ENCODE measurements at regions not wholly inside any gene's neighbourhood (a gene's known extent, or its start where the extent isn't known, plus 50 kb on each side); places are given as distances from the start of the nearest gene placed in this dataset.
"Not testable (repeated sequence)": the region's sequence is repeated elsewhere in the genome, so short reads cannot be mapped to it uniquely, and the experiment has no call there.

GRCh38 chr15:35271371-35272043 is 186.4 kb upstream of the NANOGP8 start:
- Mint-ChIP-seq H3K4me1 (ENCODE audit: low read depth) (no peaks in the 10 kb centered on the region), H3K27ac (no peak overlapping the region), H3K27me3 (ENCODE audit: low read depth) (no peaks in the 10 kb centered on the region), H3K36me3 (ENCODE audit: low read depth) (no peaks in the 10 kb centered on the region), H3K4me3 (no peak overlapping the region), H3K9me3 (ENCODE audit: insufficient read depth) (no peaks in the 10 kb centered on the region)
- no peak for DNase-seq
- ATAC-seq, result no peak
- CTCF ChIA-PET, result no interaction called here
- POLR2A ChIA-PET, result no interaction called here

GRCh38 chr15:35260941-35261340 is 175.8 kb upstream of the NANOGP8 start:
- Mint-ChIP-seq H3K4me1 (ENCODE audit: low read depth) (no peaks in the 10 kb centered on the region), H3K4me3 (no peak overlapping the region), H3K27me3 (ENCODE audit: low read depth) (no peaks in the 10 kb centered on the region), H3K27ac (no peak overlapping the region), H3K9me3 (ENCODE audit: insufficient read depth) (no peaks in the 10 kb centered on the region), H3K36me3 (ENCODE audit: low read depth) (no peaks in the 10 kb centered on the region)
- ChIA-PET POLR2A (no interaction called here), CTCF (no interaction called here)
- DNase-seq (no peak), ATAC-seq (no peak)

- H3K27me3 Mint-ChIP-seq (ENCODE audit: low read depth); H3K4me3 Mint-ChIP-seq; H3K4me1 Mint-ChIP-seq (ENCODE audit: low read depth); H3K36me3 Mint-ChIP-seq (ENCODE audit: low read depth); POLR2A ChIA-PET; H3K9me3 Mint-ChIP-seq (ENCODE audit: insufficient read depth); H3K27ac Mint-ChIP-seq; DNase-seq; ATAC-seq; CTCF ChIA-PET: not testable (repeated sequence)
Observed at GRCh38 chr15:35260274-35260673, 175.2 kb upstream of the NANOGP8 start.

GRCh38 chr15:35256551-35256950 is 171.5 kb upstream of the NANOGP8 start:
- ATAC-seq (no peak), DNase-seq (no peak)
- POLR2A ChIA-PET, result no interaction called here
- CTCF ChIA-PET, result no interaction called here
- H3K9me3 Mint-ChIP-seq (ENCODE audit: insufficient read depth), result no peaks in the 10 kb centered on the region
- no peak overlapping the region for H3K4me3 Mint-ChIP-seq
- H3K27ac Mint-ChIP-seq, result no peak overlapping the region
- H3K27me3 Mint-ChIP-seq (ENCODE audit: low read depth), result no peaks in the 10 kb centered on the region
- no peaks in the 10 kb centered on the region for H3K36me3 Mint-ChIP-seq (ENCODE audit: low read depth)
- no peaks in the 10 kb centered on the region for H3K4me1 Mint-ChIP-seq (ENCODE audit: low read depth)

- H3K27ac Mint-ChIP-seq, result no peak overlapping the region
- ATAC-seq, result no peak
- no peak overlapping the region for H3K4me3 Mint-ChIP-seq
- H3K27me3 Mint-ChIP-seq (ENCODE audit: low read depth), result no peaks in the 10 kb centered on the region
- H3K4me1 Mint-ChIP-seq (ENCODE audit: low read depth), result no peaks in the 10 kb centered on the region
- DNase-seq, result no peak
- CTCF ChIA-PET, result no interaction called here
- H3K9me3 Mint-ChIP-seq (ENCODE audit: insufficient read depth), result no peaks in the 10 kb centered on the region
- H3K36me3 Mint-ChIP-seq (ENCODE audit: low read depth), result no peaks in the 10 kb centered on the region
- POLR2A ChIA-PET, result no interaction called here
Observed at GRCh38 chr15:35256141-35256540, 171.0 kb upstream of the NANOGP8 start.

- H3K36me3 Mint-ChIP-seq (ENCODE audit: low read depth); DNase-seq; H3K27ac Mint-ChIP-seq; CTCF ChIA-PET; ATAC-seq; H3K4me3 Mint-ChIP-seq; H3K4me1 Mint-ChIP-seq (ENCODE audit: low read depth); H3K27me3 Mint-ChIP-seq (ENCODE audit: low read depth); H3K9me3 Mint-ChIP-seq (ENCODE audit: insufficient read depth); POLR2A ChIA-PET: not testable (repeated sequence)
Observed at GRCh38 chr15:35254908-35255307, 169.8 kb upstream of the NANOGP8 start.

- no peaks in the 10 kb centered on the region for H3K27me3 Mint-ChIP-seq (ENCODE audit: low read depth)
- no peak overlapping the region for H3K27ac Mint-ChIP-seq
- no peak overlapping the region for H3K4me3 Mint-ChIP-seq
- CTCF ChIA-PET, result no interaction called here
- no peaks in the 10 kb centered on the region for H3K4me1 Mint-ChIP-seq (ENCODE audit: low read depth)
- ATAC-seq (no peak), DNase-seq (no peak)
- H3K9me3 Mint-ChIP-seq (ENCODE audit: insufficient read depth), result no peaks in the 10 kb centered on the region
- POLR2A ChIA-PET, result no interaction called here
- H3K36me3 Mint-ChIP-seq (ENCODE audit: low read depth), result no peaks in the 10 kb centered on the region
Observed at GRCh38 chr15:35254062-35254461, 169.0 kb upstream of the NANOGP8 start.

- no peaks in the 10 kb centered on the region for H3K4me1 Mint-ChIP-seq (ENCODE audit: low read depth)
- ChIA-PET POLR2A (no interaction called here), CTCF (no interaction called here)
- DNase-seq (no peak), ATAC-seq (no peak)
- H3K4me3 Mint-ChIP-seq, result no peak overlapping the region
- no peak overlapping the region for H3K27ac Mint-ChIP-seq
- no peaks in the 10 kb centered on the region for H3K36me3 Mint-ChIP-seq (ENCODE audit: low read depth)
- H3K27me3 Mint-ChIP-seq (ENCODE audit: low read depth), result no peaks in the 10 kb centered on the region
- no peaks in the 10 kb centered on the region for H3K9me3 Mint-ChIP-seq (ENCODE audit: insufficient read depth)
Observed at GRCh38 chr15:35252351-35252865, 167.3 kb upstream of the NANOGP8 start.

- no peaks in the 10 kb centered on the region for H3K4me1 Mint-ChIP-seq (ENCODE audit: low read depth)
- H3K36me3 Mint-ChIP-seq (ENCODE audit: low read depth), result no peaks in the 10 kb centered on the region
- H3K9me3 Mint-ChIP-seq (ENCODE audit: insufficient read depth), result no peaks in the 10 kb centered on the region
- ChIA-PET POLR2A (no interaction called here), CTCF (no interaction called here)
- H3K27me3 Mint-ChIP-seq (ENCODE audit: low read depth), result no peaks in the 10 kb centered on the region
- H3K4me3 Mint-ChIP-seq, result no peak overlapping the region
- H3K27ac Mint-ChIP-seq, result no peak overlapping the region
- DNase-seq (no peak), ATAC-seq (no peak)
Observed at GRCh38 chr15:35247150-35247549, 162.1 kb upstream of the NANOGP8 start.

- H3K4me1 Mint-ChIP-seq (ENCODE audit: low read depth), result no peaks in the 10 kb centered on the region
- ChIA-PET CTCF (no interaction called here), POLR2A (no interaction called here)
- ATAC-seq (no peak), DNase-seq (no peak)
- H3K27ac Mint-ChIP-seq, result no peak overlapping the region
- no peaks in the 10 kb centered on the region for H3K36me3 Mint-ChIP-seq (ENCODE audit: low read depth)
- H3K27me3 Mint-ChIP-seq (ENCODE audit: low read depth), result no peaks in the 10 kb centered on the region
- H3K9me3 Mint-ChIP-seq (ENCODE audit: insufficient read depth), result no peaks in the 10 kb centered on the region
- H3K4me3 Mint-ChIP-seq, result no peak overlapping the region
Observed at GRCh38 chr15:35246451-35246850, 161.4 kb upstream of the NANOGP8 start.

- H3K4me1 Mint-ChIP-seq (ENCODE audit: low read depth); H3K36me3 Mint-ChIP-seq (ENCODE audit: low read depth); ATAC-seq; H3K4me3 Mint-ChIP-seq; H3K9me3 Mint-ChIP-seq (ENCODE audit: insufficient read depth); POLR2A ChIA-PET; CTCF ChIA-PET; H3K27me3 Mint-ChIP-seq (ENCODE audit: low read depth); DNase-seq; H3K27ac Mint-ChIP-seq: not testable (repeated sequence)
Observed at GRCh38 chr15:35245681-35246080, 160.6 kb upstream of the NANOGP8 start.

- Mint-ChIP-seq H3K27me3 (ENCODE audit: low read depth) (no peaks in the 10 kb centered on the region), H3K9me3 (ENCODE audit: insufficient read depth) (no peaks in the 10 kb centered on the region), H3K4me1 (ENCODE audit: low read depth) (no peaks in the 10 kb centered on the region), H3K36me3 (ENCODE audit: low read depth) (no peaks in the 10 kb centered on the region), H3K4me3 (no peak overlapping the region), H3K27ac (no peak overlapping the region)
- ChIA-PET POLR2A (no interaction called here), CTCF (no interaction called here)
- DNase-seq (no peak), ATAC-seq (no peak)
Observed at GRCh38 chr15:35244227-35244626, 159.1 kb upstream of the NANOGP8 start.

GRCh38 chr15:35243758-35244157 is 158.7 kb upstream of the NANOGP8 start:
- H3K9me3 Mint-ChIP-seq (ENCODE audit: insufficient read depth), result no peaks in the 10 kb centered on the region
- no peak overlapping the region for H3K4me3 Mint-ChIP-seq
- ChIA-PET POLR2A (no interaction called here), CTCF (no interaction called here)
- H3K4me1 Mint-ChIP-seq (ENCODE audit: low read depth), result no peaks in the 10 kb centered on the region
- DNase-seq (no peak), ATAC-seq (no peak)
- no peak overlapping the region for H3K27ac Mint-ChIP-seq
- H3K36me3 Mint-ChIP-seq (ENCODE audit: low read depth), result no peaks in the 10 kb centered on the region
- H3K27me3 Mint-ChIP-seq (ENCODE audit: low read depth), result no peaks in the 10 kb centered on the region

All from activated CD8-positive, alpha-beta T cell treated with anti-CD3 and anti-CD28 coated beads, Interleukin-2, amount 10 ng/mL, durations not matched to agents 7 days and 5 days (primary cell).